ENCODE measurements at regions not wholly inside any gene's neighbourhood (a gene's known extent, or its start where the extent isn't known, plus 50 kb on each side); places are given as distances from the start of the nearest gene placed in this dataset.
A peak's percentile ranks its signal among the peaks of the same experiment; 100 is the strongest.
"Not testable (repeated sequence)": the region's sequence is repeated elsewhere in the genome, so short reads cannot be mapped to it uniquely, and the experiment has no call there.

DNA sequence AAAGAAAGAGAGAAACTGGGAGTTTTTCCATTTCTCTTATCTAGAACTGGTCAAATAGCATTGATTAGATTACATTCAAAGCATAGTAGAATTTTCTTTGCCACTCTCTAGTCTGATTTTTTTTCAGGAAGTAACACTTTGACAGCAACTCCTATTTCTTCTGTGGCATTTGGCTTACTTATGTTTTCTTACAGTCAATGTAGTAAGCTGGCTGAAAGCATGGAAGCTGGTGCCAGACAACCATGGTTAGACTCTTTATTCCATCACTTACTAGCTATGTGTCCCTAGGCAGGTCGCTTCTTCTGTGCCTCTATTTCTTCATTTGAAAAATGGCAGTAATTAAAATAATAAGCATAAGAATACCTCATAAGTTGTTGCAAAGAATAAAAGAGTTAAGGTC, 54.2 kb upstream of the OPRM1 start:
- DNase-seq (ENCODE audit: low read depth in 4 of 4, low spot score in 3 of 4), result no peak

DNA sequence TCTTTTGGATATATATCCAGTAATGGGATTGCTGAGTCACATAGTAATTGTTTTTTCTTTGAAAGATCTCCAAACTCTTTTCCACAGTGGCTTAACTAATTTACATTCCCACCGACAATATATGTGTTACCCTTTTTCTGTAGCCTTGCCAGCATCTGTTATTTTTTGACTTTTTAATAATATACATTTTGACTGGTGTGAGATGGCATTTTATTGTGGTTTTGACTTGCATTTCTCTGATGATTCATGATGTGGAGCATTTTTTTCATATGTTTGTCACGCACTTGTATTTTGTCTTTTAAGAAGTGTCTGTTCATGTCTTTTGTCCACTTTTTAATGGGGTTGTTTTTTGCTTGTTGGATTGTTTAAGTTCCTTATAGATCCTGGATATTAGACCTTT, 58.9 kb upstream of the OPRM1 start:
- no peak for DNase-seq (ENCODE audit: low read depth in 4 of 4, low spot score in 3 of 4)

DNA sequence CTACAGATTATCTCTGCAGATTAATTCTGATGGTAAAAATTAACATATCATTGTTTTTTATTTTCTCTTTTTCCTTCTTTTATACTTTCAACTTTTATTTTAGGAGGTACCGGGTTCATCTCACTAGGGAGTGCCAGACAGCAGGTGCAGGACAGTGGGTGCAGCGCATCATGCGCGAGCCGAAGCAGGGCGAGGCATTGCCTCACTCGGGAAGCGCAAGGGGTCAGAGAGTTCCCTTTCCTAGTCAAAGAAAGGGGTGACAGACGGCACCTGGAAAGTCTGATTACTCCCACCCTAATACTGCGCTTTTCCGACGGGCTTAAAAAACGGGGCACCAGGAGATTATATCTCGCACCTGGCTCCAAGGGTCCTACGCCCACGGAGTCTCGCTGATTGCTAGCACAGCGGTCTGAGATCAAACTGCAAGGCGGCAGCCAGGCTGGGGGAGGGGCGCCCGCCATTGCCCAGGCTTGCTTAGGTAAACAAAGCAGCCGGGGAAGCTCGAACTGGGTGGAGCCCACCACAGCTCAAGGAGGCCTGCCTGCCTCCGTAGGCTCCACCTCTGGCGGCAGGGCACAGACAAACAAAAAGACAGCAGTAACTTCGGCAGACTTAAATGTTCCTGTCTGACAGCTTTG, 60.0 kb upstream of the OPRM1 start:
- not testable (repeated sequence) for DNase-seq (ENCODE audit: low read depth in 4 of 4, low spot score in 3 of 4)

DNA sequence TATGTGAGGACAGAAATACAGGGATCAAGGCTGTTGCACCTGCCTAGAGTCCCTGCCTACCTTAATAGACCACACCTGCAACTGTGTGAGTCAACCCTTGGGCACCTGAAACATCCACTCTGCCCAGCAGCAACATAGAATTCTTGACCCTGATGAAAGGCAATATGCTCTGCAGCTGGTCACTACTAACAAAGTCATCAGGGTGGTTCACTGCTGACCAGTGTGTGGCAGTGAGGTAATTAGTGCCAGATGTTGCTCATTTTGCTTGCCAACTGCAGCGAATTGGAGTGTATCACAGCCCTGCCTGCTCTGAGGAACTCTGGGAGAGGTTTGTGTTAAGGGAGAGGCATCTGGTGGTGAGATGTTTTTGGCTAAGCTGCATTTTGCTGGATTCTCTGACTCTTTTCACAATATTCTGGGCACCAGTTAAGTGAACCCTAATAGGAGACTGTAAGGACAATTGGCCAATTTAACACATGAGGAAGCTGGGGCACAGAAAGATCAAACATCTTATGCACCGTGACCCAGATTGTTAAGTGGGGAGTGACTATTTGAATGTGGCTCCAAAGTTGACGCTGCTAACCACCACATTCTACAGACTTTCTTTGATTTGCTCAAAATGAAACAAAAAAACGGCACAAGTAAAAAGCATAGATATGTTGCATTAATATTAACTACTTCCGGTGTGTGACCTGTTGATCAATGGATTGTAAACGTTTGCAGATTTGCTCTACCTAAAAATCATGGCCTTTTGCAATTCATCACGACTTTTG, 61.9 kb upstream of the OPRM1 start:
- no peak for DNase-seq (ENCODE audit: low read depth in 4 of 4, low spot score in 3 of 4)

DNA sequence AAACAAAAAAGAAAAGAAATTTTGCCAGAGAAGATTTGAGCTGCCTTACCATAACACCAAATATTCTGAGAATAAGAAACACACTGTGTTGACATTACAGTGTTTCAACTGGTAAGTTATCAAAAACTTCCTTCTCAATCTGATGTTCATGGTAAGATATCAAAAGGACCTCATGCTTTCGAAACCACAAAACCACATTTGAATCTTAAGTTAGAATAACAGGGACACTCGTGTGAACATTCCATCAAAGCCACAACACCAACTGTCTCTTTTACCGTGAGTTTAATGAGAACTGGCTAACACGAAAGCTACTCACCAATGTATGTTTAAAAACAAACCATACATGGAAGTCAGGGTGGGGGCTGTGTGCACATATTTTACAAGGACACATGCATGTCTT, 73.0 kb upstream of the OPRM1 start:
- DNase-seq (ENCODE audit: low read depth in 4 of 4, low spot score in 3 of 4), result no peak

- no peak for DNase-seq (ENCODE audit: low read depth in 4 of 4, low spot score in 3 of 4)
Measured at GRCh38 chr6:153963352-153963751, 75.7 kb upstream of the OPRM1 start.

DNA sequence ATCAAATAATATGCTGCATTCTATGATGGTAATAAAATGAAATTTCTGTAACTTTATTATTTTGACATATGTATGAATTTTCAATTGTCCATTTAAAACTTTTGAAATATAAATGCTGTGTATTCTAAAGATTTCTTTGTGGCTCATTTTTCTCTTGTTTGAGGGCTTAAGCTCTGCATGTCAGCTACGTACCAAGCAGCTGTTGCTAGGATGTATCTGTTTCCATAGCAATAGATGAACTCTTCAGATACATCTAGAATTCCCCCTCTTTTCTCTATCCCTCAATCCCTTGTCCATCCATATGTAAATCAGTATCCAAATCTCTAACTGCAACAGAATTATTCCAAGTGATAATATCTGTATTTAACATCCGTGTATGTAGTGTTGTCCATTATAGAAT, 76.5 kb upstream of the OPRM1 start:
- DNase-seq (ENCODE audit: low read depth in 4 of 4, low spot score in 3 of 4), result no peak

DNA sequence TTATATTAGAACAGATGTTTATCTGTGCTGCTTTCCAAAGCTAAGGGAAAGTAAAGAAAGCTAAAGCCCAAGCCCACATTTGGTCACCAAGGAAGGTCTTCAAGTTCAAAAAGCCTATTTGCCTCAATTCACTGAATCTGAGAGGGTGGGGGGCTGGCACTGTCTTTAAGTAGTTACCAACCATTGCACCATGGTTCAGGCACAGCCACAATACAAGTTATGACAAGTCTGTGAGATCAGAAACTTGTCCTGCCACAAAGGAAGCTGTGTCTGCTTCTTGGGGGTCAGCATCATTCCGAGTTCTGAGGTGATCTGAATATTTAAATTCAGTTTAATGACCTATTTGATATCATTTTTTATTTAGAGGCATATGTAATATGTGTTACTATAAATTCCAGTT, 78.3 kb upstream of the OPRM1 start:
- DNase-seq (ENCODE audit: low read depth in 4 of 4, low spot score in 3 of 4), result no peak

GRCh38 chr6:153960281-153960680, 78.8 kb upstream of the OPRM1 start:
- no peak for DNase-seq (ENCODE audit: low read depth in 4 of 4, low spot score in 3 of 4)

DNA sequence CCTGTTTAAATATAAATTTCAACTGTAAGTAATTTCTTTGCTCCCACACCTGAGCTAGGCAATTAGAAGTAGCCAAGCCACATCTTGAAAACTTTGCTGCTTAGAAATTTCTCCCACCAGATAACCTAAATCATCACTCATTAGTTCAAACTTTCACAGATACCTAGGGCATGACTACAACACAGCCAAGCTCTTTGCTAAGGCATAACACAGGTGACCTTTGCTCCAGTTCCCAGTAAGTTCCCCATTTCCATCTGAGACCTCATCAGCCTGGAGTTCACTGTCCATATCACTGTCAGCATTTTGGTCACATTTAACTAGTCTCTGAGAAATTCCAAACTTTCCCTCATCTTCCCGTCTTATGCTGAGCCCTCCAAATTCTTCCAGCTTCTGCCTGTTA, 79.8 kb upstream of the OPRM1 start:
- no peak for DNase-seq (ENCODE audit: low read depth in 4 of 4, low spot score in 3 of 4)

DNA sequence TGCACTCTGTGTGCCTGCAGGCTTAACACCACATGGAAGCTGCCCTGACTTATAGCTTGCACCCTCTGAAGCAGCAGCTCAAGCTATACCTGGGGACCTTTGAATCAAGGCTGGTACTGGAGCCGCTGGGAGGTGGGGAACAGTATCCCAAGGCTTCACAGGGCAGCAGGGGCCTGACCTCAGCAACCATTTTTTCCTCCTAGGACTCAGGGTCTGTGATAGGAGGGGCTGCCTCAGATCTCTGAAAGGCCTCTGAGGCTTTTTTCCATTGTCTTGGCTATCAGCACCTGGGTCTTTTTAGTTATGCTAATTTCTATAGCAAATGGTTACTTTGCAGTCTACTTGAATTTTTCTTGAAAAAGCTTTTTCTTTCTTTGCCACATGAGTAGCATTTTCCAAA, 80.2 kb upstream of the OPRM1 start:
- no peak for DNase-seq (ENCODE audit: low read depth in 4 of 4, low spot score in 3 of 4)

GRCh38 chr6:153957394-153957793, 81.6 kb upstream of the OPRM1 start:
- DNase-seq (ENCODE audit: low read depth in 4 of 4, low spot score in 3 of 4), result no peak

GRCh38 chr6:153956808-153957207, 82.2 kb upstream of the OPRM1 start:
- no peak for DNase-seq (ENCODE audit: low read depth in 4 of 4, low spot score in 3 of 4)

GRCh38 chr6:153949616-153950015, 89.4 kb upstream of the OPRM1 start:
- DNase-seq (ENCODE audit: low read depth in 4 of 4, low spot score in 3 of 4), result no peak

DNA sequence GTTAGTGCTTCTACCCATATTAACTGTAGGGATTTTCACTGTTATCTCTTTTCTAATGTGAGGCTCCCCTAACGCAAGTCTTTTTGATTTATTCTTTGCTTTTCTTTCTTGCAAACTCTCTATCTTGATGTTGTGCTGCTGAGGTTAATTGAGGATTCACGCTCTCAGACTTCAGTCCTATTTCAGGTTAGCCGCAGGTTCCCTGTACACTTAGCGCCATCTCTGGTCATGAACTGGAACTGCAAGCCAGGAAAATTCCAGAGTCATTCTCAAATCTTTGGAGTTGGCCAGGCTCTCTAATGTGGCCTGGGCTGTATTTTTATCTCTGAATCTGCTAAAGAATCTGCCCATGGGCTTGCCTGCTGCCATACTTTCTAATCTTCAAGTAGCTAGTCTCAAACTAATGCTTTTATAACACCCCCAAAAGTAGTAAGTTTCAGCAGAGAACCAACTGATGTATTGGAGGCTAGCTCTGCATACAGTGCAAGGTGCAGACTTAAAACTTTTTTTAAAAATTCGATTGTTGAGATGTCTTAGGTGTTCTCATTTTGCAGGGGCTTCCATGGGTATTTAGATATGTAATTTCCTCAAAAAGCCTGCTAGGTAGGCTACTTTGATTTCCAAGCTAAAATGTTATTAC, 91.1 kb upstream of the OPRM1 start:
- DNase-seq (ENCODE audit: low read depth in 4 of 4, low spot score in 3 of 4), result peak in 1 of 4 donors; percentile 7

DNA sequence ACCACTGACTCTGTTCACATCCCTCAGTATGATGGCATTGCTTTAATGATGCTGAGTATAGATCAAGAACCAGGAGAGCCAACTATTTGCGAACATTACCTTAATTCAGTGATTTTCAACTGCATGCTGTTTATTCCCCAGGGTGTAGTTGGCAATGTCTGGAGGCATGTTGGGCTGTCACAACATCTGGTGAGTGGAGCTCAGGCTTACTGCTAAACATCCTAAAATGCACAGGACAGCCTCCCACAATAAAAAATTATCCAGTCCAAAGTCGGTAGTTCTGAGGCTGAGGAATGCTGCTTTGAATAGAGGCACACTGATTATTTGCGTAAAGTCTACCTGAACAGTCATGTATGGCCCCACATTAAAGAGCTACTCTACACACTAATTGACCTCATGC, 94.8 kb upstream of the OPRM1 start:
- no peak for DNase-seq (ENCODE audit: low read depth in 4 of 4, low spot score in 3 of 4)

GRCh38 chr6:153942361-153942760, 96.7 kb upstream of the OPRM1 start:
- DNase-seq (ENCODE audit: low read depth in 4 of 4, low spot score in 3 of 4), result no peak

DNA sequence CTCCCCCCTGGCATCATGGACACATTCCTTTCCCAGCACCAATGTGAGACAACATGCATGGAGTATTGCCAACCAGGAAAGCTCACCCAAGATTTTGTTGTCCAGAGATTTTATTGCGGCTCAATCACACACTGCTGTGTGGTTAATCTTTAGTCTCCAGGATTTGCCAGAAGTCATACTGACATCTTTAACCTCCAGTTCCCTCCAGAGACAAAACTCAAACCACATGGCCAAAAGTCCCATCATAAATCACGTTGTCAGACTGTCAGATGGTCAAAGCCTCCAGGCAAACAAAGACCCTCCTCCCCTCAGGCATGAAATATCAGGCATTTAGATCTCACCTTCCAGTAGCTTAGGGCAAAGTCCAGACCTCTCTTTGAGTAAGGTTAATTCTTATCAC, 97.3 kb upstream of the OPRM1 start:
- DNase-seq (ENCODE audit: low read depth in 4 of 4, low spot score in 3 of 4), result no peak

- DNase-seq (ENCODE audit: low read depth in 4 of 4, low spot score in 3 of 4), result no peak
Measured at GRCh38 chr6:153938876-153939275, 100.2 kb upstream of the OPRM1 start.

DNA sequence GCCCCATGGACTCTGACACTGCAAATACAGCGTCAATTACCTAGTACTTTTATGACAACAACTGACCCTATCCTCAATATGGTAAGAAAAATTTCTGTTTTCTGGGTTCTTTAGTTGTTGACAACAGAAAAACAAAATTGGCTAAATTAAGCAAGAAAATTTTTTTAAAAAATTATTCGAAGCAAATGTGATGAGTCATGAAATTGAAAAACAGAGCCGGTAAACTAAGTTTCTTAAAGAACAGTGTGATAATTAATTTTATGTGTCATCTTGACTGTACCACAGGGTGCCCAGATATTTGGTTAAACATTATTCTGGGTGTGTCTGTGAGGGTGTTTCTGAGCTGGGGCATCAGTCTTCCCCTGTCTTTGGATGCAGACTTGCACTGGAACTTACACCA, 107.6 kb upstream of the OPRM1 start:
- no peak for DNase-seq (ENCODE audit: low read depth in 4 of 4, low spot score in 3 of 4)

- no peak for DNase-seq (ENCODE audit: low read depth in 4 of 4, low spot score in 3 of 4)
Measured at GRCh38 chr6:153927867-153928266, 111.2 kb upstream of the OPRM1 start.

All from right renal pelvis (tissue), 4 donors.